ENCODE measurements at regions not wholly inside any gene's neighbourhood (a gene's known extent, or its start where the extent isn't known, plus 50 kb on each side); places are given as distances from the start of the nearest gene placed in this dataset.
"Not testable (repeated sequence)": the region's sequence is repeated elsewhere in the genome, so short reads cannot be mapped to it uniquely, and the experiment has no call there.

GRCh38 chr4:56132835-56133234 lies 184.1 kb downstream of the CEP135 start:
- DNase-seq (ENCODE audit: low spot score) = no peak
- BruUV-seq (replicated peaks) = no TSS peak
- H3K9ac ChIP-seq (ENCODE audit: insufficient read depth, low read depth, low read length) = no peak overlapping the region
- no peaks in the 10 kb centered on the region for H3K36me3 ChIP-seq (replicated peaks in 1 of 2; ENCODE audit: control insufficient read depth in 1 of 2, insufficient read depth in 2 of 2, low read length in 2 of 2)
- no peak overlapping the region for H3K4me2 ChIP-seq (ENCODE audit: low read depth, low read length)
- no peaks in the 10 kb centered on the region for H3K27me3 ChIP-seq (ENCODE audit: control insufficient read depth in 1 of 2, insufficient read depth in 2 of 2, low read length in 2 of 2)
- peak; percentile 40; the same call in 2 of the 3 replicates for ATAC-seq
- H3K4me3 ChIP-seq (replicated peaks in 1 of 3; ENCODE audit: insufficient read depth in 1 of 3, low read depth in 2 of 3, low read length in 3 of 3) = no peak overlapping the region
- H3K27ac ChIP-seq (ENCODE audit: extremely low read length, insufficient read depth, low read length) = no peak overlapping the region
- FAIRE-seq = no peak
- H3K79me2 ChIP-seq (ENCODE audit: insufficient read depth, low read length) = no peaks in the 10 kb centered on the region
- no peaks in the 10 kb centered on the region; the same call in 1 of the 2 replicates for H4K20me1 ChIP-seq (ENCODE audit: insufficient read depth, low read length)
- TF ChIP-seq RBM22 (optimal IDR thresholded peaks at IDR 0.05; ENCODE audit: low read length) (no peak), FOXM1 (CRISPR knock-in tag; IDR thresholded peaks at IDR 0.05) (no peak), ARHGAP35 (CRISPR knock-in tag; IDR thresholded peaks at IDR 0.05; ENCODE audit: borderline replicate concordance) (no peak)
- ChIA-PET POLR2A (no interaction called here), CTCF (ENCODE audit: low intra/inter-chr PET ratio, low total read pairs) (no interaction called here)
- intact Hi-C loops (cut with micrococcal nuclease; ENCODE audit: unreplicated experiment) = no loop called here
- no peak overlapping the region for H2AFZ ChIP-seq (ENCODE audit: low read length)
- H3K9me3 ChIP-seq (ENCODE audit: low read length) = no peaks in the 10 kb centered on the region
- H3K4me1 ChIP-seq (ENCODE audit: insufficient read depth, low read length) = peaks cover 28% of the 10 kb centered on the region
- 73% methylated on average over 3 of the region's 3 CpGs for WGBS (ENCODE audit: low lambda C conversion rate)
- in situ Hi-C loops (cut with HindIII; ENCODE audit: extremely low pct_ligation_motif_present, low pct_unique_long_range_greater_than_20kb) = loop anchor here (5.0 kb wide), 1 partner anchor 164 kb away; no protein-coding TSS in a partner anchor

GRCh38 chr4:56132188-56132587 lies 183.4 kb downstream of the CEP135 start:
- H3K9me3 ChIP-seq (ENCODE audit: low read length); ATAC-seq; intact Hi-C loops (cut with micrococcal nuclease; ENCODE audit: unreplicated experiment); H3K27me3 ChIP-seq (ENCODE audit: control insufficient read depth in 1 of 2, insufficient read depth in 2 of 2, low read length in 2 of 2); H3K4me3 ChIP-seq (replicated peaks in 1 of 3; ENCODE audit: insufficient read depth in 1 of 3, low read depth in 2 of 3, low read length in 3 of 3); H3K27ac ChIP-seq (ENCODE audit: extremely low read length, insufficient read depth, low read length); FAIRE-seq; H4K20me1 ChIP-seq (ENCODE audit: insufficient read depth, low read length); BruUV-seq (replicated peaks); POLR2A ChIA-PET; H3K9ac ChIP-seq (ENCODE audit: insufficient read depth, low read depth, low read length); H2AFZ ChIP-seq (ENCODE audit: low read length); H3K36me3 ChIP-seq (replicated peaks in 1 of 2; ENCODE audit: control insufficient read depth in 1 of 2, insufficient read depth in 2 of 2, low read length in 2 of 2); H3K4me2 ChIP-seq (ENCODE audit: low read depth, low read length); H3K79me2 ChIP-seq (ENCODE audit: insufficient read depth, low read length); CTCF ChIA-PET (ENCODE audit: low intra/inter-chr PET ratio, low total read pairs); DNase-seq (ENCODE audit: low spot score): not testable (repeated sequence)
- in situ Hi-C loops (cut with HindIII; ENCODE audit: extremely low pct_ligation_motif_present, low pct_unique_long_range_greater_than_20kb) = loop anchor here (5.0 kb wide), 1 partner anchor 165 kb away; no protein-coding TSS in a partner anchor
- H3K4me1 ChIP-seq (ENCODE audit: insufficient read depth, low read length) = peaks cover 28% of the 10 kb centered on the region
- WGBS (ENCODE audit: low lambda C conversion rate) = 81% methylated on average over 5 of the region's 5 CpGs

Data from HepG2 (cell line).